OCI-LY7 (cell line): ENCODE measurements at regions not wholly inside any gene's neighbourhood (a gene's known extent, or its start where the extent isn't known, plus 50 kb on each side); places are given as distances from the start of the nearest gene placed in this dataset.

Experiments
- BruUV-seq: library from RNA; stranded (reverse); fragments of 400-500 nt; replicated peaks from 2 replicates; lab custom pipeline; 2021; lab: Mats Ljungman, UMichigan
- CTCF ChIA-PET: fragments of 300-600 bp; sonication (Branson Sonifier 250); formaldehyde crosslinking; loops from one replicate; lab custom pipeline; 2022; ENCODE audit warnings: antibody characterized with exemption; ENCODE audit not compliant: unreplicated experiment; lab: Charles Lee
- POLR2A ChIA-PET: fragments of 300-600 bp; sonication (Branson Sonifier 250); formaldehyde crosslinking; loops from one replicate; lab custom pipeline; 2022; ENCODE audit warnings: antibody characterized with exemption; lab: Charles Lee
- DNase-seq: peaks from one replicate; pipeline ENCODE4 v3.0.0-alpha.2; 2015; ENCODE audit warnings: low spot score
- H2AFZ ChIP-seq: fragments of 200-600 bp; sonication (generic), shearing (Covaris generic); 2 replicates; pipeline ENCODE4 v1.6.1; 2014; ENCODE audit warnings: mild to moderate bottlenecking, antibody characterized with exemption, low read length, moderate library complexity
- H3K27ac ChIP-seq: fragments of 200-600 bp; sonication (generic); 2 replicates; pipeline ENCODE4 v1.5.1; 2014; ENCODE audit warnings: mixed run types, low read depth, mild to moderate bottlenecking, moderate library complexity, low read length, inconsistent platforms; ENCODE audit not compliant: poor library complexity, severe bottlenecking
- H3K36me3 ChIP-seq: fragments of 200-600 bp; sonication (generic); 2 replicates; pipeline ENCODE4 v1.6.1; 2014; ENCODE audit warnings: mild to moderate bottlenecking, antibody characterized with exemption, low read length, moderate library complexity, mixed read lengths; ENCODE audit not compliant: insufficient read depth
- H3K4me1 ChIP-seq: fragments of 200-600 bp; sonication (generic); 2 replicates; pipeline ENCODE4 v1.5.1; 2014; ENCODE audit warnings: mild to moderate bottlenecking, low read length; ENCODE audit not compliant: insufficient read depth, poor library complexity, severe bottlenecking
- H3K4me2 ChIP-seq: fragments of 200-600 bp; sonication (generic); 2 replicates; pipeline ENCODE4 v1.6.1; 2014; ENCODE audit warnings: mild to moderate bottlenecking, low read length
- H3K4me3 ChIP-seq: fragments of 200-600 bp; sonication (generic); 2 replicates; pipeline ENCODE4 v1.5.1; 2014; ENCODE audit warnings: mild to moderate bottlenecking, low read depth, low read length; ENCODE audit not compliant: poor library complexity, severe bottlenecking
- H3K79me2 ChIP-seq: fragments of 200-600 bp; sonication (generic); 2 replicates; pipeline ENCODE4 v1.6.1; 2016; ENCODE audit warnings: low read depth, mild to moderate bottlenecking, low read length, moderate library complexity, mixed read lengths; ENCODE audit not compliant: insufficient read depth
- H3K9me2 ChIP-seq: fragments of 200-600 bp; sonication (generic); 2 replicates; pipeline ENCODE4 v1.6.1; 2016; ENCODE audit warnings: mild to moderate bottlenecking, low read length, mixed read lengths; ENCODE audit not compliant: insufficient read depth
- H3K9me3 ChIP-seq: fragments of 200-600 bp; sonication (generic); 2 replicates; pipeline ENCODE4 v1.6.1; 2014; ENCODE audit warnings: mild to moderate bottlenecking, mixed run types, low read length, mixed read lengths
- H4K20me1 ChIP-seq: fragments of 200-600 bp; sonication (generic); 2 replicates; pipeline ENCODE4 v1.6.1; 2014; ENCODE audit warnings: mild to moderate bottlenecking, antibody characterized with exemption, low read length, moderate library complexity, mixed read lengths; ENCODE audit not compliant: insufficient read depth
- CTCF ChIP-seq: fragments of 200-600 bp; sonication (generic); conservative IDR thresholded peaks from 2 replicates; pipeline ENCODE4 v1.5.1; 2014; ENCODE audit warnings: mild to moderate bottlenecking, antibody characterized with exemption, low read length, moderate library complexity, mixed read lengths
- EZH2phosphoT487 ChIP-seq: fragments of 200-600 bp; sonication (generic); IDR thresholded peaks from 2 replicates; pipeline ENCODE4 v1.6.1; 2018; ENCODE audit warnings: low read depth, borderline replicate concordance, mild to moderate bottlenecking, mixed run types, antibody characterized with exemption, low read length, moderate library complexity, mixed read lengths
- intact Hi-C: fragments of 100-400 bp; cut with micrococcal nuclease; formaldehyde crosslinking; loops from one replicate; pipeline ENCODE4 v1.10.0; 2022; ENCODE audit not compliant: unreplicated experiment

DNA sequence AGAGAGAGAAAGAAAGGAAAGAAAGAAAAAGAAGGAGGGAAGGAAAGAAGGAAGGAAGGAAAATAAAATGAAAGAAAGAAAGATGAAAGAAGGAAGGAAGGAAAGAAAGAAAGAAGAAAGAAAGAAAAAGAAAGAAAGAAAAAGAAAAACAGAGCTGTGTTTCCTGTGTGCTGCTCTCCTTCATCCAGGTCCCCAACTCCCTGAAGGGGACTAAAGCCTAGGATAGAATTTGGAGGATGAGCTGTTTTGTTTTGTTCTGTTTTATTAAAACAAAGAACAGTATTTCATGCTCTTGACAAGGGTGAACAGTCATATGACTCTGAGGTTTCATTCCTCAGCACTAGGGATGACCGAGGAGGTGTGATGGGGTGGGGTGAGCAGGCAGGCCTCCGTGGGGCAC is 164.8 kb upstream of the NDN start:
- TF ChIP-seq CTCF: no peak
- Histone ChIP-seq H3K27ac (no peak overlapping the region), H3K36me3 (no peaks in the 10 kb centered on the region), H4K20me1 (no peaks in the 10 kb centered on the region), H3K9me2 (no peaks in the 10 kb centered on the region), H3K4me1 (no peaks in the 10 kb centered on the region), H3K4me3 (no peak overlapping the region), H3K79me2 (no peaks in the 10 kb centered on the region), H3K4me2 (no peak overlapping the region), H3K9me3 (no peaks in the 10 kb centered on the region), H2AFZ (no peak overlapping the region)
- ChIA-PET POLR2A (no interaction called here), CTCF (no interaction called here)
- intact Hi-C loops: no loop called here
- DNase-seq: no peak
- BruUV-seq: no TSS peak

DNA sequence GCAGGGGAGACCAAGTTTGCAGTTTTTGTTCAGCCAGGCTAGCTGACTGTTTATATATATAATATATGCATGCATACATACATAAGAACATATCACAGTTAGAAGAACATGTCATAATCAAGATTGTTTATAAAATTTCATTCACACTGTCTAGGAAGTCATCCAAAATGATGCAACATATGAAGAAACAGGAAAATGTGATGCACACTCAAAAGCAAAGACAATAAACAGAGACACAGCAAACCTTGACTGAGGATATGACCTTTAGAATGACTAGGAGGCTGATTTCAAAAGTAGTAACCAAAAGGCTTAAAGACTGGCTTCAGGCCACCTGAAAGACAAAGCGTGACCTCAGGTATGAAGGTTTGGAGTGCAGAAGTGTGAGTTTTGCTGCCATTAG is 166.2 kb upstream of the NDN start:
- TF ChIP-seq CTCF: no peak
- no peak for TF ChIP-seq EZH2phosphoT487

DNA sequence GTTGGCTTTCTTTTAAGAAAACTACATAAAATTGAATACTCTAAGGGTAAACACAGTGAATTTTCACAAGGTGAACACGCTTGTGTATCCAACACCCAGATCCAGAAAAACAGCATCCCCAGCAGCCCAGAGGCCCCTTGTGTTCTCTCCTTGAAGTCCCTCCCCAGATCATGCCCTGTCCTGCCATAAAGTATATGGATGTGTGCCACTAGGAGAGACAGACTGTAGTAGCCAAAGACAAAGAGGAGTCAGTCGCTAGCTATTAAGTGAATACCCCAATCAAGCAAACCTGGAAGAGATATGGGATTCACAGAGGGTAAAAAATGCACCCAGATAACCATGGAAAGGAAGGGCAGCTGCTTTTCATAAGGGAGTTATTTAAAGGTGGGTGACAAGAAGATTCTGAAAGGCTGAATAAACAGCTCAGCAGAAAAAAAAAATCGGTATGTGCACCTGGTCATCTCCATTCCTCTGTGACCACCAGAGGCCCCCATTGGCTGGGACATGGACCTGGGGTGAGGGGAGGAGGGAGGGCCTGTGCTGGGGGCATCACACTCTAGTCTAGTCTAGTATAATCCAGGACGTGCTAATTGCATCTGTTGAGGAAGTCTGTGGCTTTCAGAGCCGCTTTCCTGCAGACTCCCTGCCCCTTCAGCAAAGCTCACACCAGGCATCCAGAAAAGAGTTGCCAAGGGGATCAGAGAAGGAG is 167.3 kb upstream of the NDN start:
- no peaks in the 10 kb centered on the region for H3K4me1 ChIP-seq
- TF ChIP-seq EZH2phosphoT487 (no peak), CTCF (no peak)

More for the DNA sequence above, 166.2 kb upstream of the NDN start:
- no peak overlapping the region for H3K4me3 ChIP-seq
- H4K20me1 ChIP-seq: no peaks in the 10 kb centered on the region
- BruUV-seq: no TSS peak
- no peaks in the 10 kb centered on the region for H3K36me3 ChIP-seq
- H3K4me1 ChIP-seq: no peaks in the 10 kb centered on the region
- H3K9me3 ChIP-seq: no peaks in the 10 kb centered on the region
- H3K79me2 ChIP-seq: no peaks in the 10 kb centered on the region
- H3K27ac ChIP-seq: no peak overlapping the region
- intact Hi-C loops: no loop called here
- POLR2A ChIA-PET: interaction anchor here (0.6 kb wide), 1 partner anchor 263 kb away, joined by 3 read pairs; no protein-coding TSS in a partner anchor
- CTCF ChIA-PET: no interaction called here
- no peak overlapping the region for H2AFZ ChIP-seq
- DNase-seq: no peak
- no peak overlapping the region for H3K4me2 ChIP-seq
- H3K9me2 ChIP-seq: no peaks in the 10 kb centered on the region

More for the DNA sequence above, 167.3 kb upstream of the NDN start:
- H3K4me2 ChIP-seq: no peak overlapping the region
- H4K20me1 ChIP-seq: no peaks in the 10 kb centered on the region
- H3K9me3 ChIP-seq: no peaks in the 10 kb centered on the region
- POLR2A ChIA-PET: interaction anchor here (0.6 kb wide), 1 partner anchor 9 kb away, joined by 3 read pairs; no protein-coding TSS in a partner anchor
- H3K36me3 ChIP-seq: no peaks in the 10 kb centered on the region
- H3K9me2 ChIP-seq: no peaks in the 10 kb centered on the region
- CTCF ChIA-PET: no interaction called here
- no peak overlapping the region for H3K4me3 ChIP-seq
- intact Hi-C loops: no loop called here
- H2AFZ ChIP-seq: no peak overlapping the region
- no peaks in the 10 kb centered on the region for H3K79me2 ChIP-seq
- no peak for DNase-seq
- no peak overlapping the region for H3K27ac ChIP-seq
- BruUV-seq: no TSS peak
